Suppressor macrophage (primary cell): ENCODE measurements at regions not wholly inside any gene's neighbourhood (a gene's known extent, or its start where the extent isn't known, plus 50 kb on each side); places are given as distances from the start of the nearest gene placed in this dataset.
"Not testable (repeated sequence)": the region's sequence is repeated elsewhere in the genome, so short reads cannot be mapped to it uniquely, and the experiment has no call there.

Experiments
- DNase-seq, 4 experiments: peaks; one replicate each; pipeline ENCODE4 v3.0.0-alpha.2; 2020 to 2022

DNA sequence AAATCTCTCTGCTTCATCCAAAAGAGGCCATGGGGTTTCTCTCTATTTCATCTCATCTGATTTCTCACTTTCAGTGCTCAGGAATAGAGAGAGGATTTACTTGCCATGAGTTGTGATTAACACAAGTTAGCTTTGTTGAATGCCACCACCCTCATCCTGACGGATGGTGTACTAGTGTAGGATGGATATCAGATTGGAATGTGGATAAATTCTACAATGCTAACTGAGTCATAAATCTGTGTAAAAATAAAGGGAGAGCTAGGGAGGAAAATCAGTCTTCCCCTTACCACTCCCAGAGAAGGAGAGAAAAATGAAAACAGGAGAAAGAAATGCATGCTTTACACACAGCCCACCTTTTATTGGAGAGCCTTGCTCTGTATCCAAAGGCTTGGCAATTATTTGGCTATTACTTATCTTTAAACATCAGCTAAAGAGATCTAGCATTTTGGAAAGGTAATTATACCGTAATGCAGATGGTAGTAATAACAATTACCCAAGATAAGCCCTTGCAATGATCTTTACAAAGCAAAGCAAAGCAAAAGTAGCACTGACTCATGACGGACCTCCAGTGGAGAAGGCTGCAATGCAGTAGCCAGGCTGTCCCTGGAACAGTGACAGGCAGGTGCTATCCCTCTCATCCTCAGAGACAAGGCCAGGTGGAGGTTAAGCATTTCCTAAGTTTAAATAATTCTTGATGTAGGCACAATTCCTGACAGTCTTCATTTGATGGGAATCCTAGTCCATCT, 306.3 kb upstream of the PPARGC1A start:
- DNase-seq: no peak

DNA sequence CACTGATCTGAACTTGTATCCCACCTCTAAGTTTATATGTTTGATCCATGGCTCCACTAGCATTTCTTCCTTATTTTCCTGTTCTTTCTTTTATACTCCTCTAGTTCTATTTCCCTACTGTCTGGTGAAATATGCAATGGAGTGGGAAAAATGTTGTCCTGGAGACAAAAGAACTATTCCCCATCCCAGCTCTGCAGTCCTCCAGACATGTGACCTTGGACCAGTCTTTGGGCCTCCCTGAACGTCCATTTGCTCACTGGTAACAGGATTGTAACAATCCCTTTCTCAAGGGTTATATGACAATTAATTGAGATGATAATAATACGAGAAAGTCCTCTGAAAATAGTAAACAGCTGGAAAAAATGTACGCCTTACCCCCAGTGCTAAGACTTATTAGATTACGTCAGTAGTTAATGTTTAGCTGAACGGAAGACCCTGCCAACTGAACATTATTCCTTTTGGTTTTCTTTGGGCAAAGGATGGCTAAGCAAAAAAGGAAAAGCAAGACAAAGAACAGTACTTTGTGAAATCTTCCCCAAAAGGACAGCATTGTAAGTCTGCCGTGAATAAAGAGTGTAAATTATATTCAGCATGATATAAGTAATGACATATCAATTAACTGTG, 302.3 kb upstream of the PPARGC1A start:
- DNase-seq: no peak

DNA sequence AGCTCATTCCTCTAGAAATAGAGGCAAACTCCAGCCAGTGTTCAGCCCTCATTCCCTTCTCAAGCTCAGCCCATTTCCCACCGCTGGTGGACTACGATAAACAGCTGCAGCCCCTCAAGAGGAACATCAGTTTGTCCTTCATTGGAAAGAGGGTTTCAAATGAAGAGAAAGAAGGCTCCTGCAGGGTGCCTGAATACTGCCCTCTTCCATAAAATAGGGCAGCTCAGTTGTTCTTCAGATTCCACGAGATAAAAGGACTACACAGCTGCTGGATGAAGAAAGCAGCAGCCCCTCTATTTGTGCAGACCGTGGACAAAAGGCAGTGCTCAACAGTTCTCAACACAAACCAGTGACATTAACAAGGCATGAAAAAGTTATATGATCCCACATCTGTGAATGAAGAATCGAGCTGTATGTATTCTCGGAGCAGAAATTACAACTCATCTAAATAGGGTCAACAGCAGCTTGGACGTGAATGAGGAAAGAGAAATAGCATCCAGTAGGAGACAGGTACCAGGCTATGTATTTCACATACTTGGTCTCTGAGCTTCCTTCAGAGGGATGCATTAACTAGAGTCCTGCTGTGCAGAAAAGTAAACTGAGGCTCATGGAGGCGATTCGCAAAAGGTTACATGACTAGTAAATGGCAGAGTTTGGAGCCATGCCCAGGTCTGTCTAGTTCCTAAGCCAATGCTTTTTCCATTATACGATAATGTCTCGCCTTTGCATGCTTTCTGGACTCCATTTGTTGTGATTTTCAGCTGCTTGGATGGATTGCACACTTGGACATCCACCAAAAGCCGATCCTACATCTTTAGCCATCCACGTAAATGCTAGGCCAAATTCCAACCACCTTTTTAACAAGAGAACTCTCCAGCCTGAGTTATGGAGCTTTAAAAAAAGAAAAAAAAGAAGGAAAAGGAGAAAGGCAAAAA, 301.2 kb upstream of the PPARGC1A start:
- no peak for DNase-seq

DNA sequence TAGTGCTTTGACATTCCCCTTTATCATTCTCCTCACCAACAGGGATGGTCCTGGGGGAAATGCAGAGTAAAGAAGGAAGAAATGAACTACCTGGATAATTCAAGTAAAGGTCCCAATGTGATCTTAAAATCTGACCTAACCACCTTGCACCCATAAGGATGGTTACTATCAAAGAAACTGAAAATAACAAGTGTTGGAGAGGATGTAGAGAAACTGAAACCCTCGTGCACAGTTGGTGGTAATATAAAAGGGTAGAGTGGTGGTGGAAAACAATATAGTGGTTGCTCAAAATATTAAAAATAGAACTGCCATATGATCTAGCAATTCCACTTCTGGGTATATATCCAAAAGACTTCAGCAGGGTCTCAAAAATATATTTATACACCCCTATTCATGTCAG, 298.6 kb upstream of the PPARGC1A start:
- DNase-seq: no peak

DNA sequence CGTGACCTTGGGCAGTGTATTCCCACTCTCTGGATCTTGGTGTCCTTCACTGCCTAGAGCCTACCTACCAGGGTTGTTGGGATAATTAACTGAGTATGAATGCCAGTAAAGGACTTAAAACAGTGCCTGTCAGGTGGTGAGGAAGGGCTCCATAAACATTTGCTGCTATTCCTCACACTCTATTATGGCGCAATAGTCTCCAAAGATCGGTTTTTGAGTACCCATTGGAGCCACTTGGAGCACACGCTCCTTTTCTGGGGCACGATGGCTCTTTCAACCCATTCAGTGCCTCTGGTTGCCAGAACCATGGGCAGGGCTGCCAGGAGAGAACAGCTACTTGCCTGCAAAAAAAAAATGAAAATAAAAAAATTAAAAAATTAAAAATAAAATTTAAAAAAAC, 296.6 kb upstream of the PPARGC1A start:
- DNase-seq: no peak

DNA sequence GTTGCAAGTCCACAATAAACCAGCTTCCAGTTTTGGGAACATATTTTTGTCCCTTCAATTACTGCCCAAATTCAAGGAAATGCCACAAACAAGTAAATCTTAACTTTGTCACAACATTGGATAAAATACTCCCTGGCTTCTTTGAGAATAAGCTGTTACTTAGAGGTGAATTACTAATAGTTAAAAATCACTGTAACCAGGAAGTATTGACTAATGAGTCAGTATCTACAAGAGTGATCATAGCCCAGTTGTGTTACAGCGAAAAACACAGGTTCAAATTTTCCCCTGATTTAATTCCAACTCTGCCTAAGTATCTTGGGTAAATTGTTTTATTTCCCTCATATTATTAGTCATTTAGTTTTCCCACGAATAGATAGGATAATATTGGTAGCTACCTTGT, 291.2 kb upstream of the PPARGC1A start:
- no peak for DNase-seq

DNA sequence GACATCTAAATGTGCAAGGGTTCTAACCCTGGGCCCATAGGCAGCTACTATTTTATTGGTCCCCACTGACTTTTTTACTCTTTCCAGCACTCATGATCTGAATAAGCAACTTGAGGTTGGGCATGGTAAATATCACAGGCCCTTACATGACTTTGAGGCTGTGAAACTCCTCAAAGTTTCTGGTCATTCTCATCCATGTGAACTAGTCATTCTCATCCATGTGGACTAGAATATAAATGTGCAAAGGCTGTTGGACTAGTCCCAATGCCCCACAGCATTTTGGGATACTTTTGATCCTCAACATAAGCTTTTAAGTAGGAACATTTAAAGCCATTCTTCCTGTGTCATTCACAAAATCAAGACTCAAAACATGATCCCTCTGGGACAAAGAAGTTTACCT, 290.7 kb upstream of the PPARGC1A start:
- DNase-seq: no peak

DNA sequence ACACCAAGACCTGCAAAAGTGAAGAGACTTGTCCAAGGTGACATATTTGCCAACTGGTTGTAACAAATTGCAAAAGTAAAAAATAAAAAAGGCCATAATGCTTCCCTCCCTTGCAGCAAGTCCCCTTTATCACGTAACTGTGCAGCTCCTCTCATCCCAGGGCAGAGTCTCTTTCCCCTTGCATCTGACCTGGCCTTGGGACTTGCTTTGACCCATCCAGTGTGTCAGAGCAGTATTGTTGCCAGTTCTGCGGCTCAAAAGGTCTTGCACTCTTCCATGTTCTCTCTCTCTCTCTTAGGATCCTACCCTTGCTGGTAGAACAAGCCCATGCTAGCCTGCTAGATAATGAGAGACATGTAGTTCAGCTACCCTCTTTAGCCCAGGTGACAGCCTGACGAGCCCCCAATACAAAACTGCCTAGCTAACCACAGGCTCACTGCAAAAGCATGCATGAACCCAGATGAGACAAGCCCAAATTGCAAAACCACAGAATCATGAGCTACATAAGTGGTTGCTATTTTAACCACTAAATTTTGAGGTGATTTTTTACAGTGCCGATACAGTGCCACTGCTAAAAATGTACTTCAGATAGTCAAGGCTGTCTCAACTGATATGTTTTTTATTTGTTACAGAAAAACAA, 289.5 kb upstream of the PPARGC1A start:
- DNase-seq: no peak

DNA sequence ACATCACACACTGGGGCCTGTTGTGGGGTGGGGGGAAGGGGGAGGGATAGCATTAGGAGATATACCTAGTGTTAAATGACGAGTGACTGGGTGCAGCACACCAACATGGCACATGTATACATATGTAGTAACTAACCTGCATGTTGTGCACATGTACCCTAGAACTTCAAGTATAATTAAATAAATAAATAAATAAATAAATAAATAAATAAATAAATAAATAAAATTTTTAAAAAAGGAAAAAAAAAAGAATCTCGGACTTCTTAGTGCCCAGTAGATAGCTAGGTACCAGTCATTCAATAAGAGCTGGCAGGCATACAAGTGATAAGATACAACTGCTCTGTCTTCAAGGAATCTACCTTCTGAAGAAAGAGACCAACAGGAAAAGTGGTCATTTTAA, 287.6 kb upstream of the PPARGC1A start:
- DNase-seq: not testable (repeated sequence)

DNA sequence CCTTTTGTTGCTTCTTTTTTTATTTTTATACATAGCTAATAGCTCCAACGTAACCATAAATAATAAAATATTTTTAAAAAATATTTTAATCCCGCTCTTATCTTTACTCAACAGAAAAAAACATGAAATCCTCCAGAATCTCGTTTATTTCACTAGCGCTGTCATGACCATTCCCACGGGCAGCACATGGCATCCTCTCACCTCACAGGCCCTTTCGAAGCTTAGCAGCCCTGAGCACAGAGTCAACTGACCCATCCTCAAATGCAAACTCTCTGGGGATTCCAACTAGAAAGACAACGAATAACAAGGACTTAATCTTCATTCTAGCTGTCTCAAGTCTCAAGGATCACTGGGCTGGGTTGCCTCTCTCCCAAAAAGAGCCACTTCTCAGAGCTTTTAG, 285.9 kb upstream of the PPARGC1A start:
- DNase-seq: no peak

DNA sequence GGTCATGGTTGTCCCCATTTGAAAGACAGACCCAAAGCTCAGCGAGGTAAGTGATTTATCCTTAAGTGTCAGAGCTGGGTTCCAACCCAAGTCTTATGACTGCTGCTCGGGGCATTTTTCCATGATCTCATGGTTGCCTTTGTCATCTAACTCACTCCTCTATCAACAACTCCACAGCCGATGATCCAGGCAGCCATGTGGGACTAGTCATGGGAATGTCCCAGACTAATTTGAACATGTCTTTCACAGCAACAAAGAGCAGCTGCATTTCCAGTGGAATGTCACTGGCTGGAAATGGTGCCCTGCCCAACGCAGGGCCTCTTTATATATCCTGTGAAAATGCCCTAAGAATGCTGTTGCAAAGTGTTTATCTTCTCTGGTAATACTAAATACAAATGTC, 284.8 kb upstream of the PPARGC1A start:
- DNase-seq: no peak

DNA sequence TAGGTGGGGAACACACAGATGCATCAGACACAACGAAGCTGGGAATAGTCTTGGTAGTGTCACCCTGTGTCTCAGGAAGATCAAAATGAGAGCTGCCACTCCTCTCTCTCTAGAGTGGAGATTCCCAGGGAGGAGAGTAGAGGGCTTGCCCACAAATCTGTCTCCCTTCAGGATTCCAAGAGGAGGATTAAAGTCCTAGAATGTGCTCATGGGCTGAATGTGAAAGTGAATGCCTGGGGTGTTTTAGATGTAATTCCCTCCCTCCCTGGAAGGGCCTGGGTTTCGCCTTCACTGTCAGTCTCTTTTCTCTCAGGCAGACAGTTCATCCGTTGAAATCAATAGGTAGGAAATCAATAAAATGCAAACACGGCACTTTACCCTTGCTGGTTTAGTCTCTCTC, 282.6 kb upstream of the PPARGC1A start:
- no peak for DNase-seq

DNA sequence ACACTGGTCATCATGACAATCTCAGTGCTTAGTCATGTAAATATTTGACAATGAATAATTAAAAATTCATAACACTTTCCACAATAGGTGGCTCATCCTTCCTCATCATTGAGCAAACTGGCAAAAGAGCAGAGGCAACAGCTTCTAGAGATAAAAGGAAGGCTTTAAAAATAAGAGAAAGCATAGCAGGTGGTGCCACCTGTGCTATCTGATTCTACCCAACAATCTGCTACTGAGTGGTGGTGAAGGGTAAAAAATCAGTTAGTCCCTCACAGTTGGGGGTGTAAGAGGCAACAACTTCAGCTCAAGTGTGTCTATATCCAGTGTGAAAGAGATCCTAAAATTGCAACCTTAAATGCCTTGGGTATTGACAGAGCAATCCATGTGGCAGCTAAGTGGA, 280.1 kb upstream of the PPARGC1A start:
- DNase-seq: no peak

DNA sequence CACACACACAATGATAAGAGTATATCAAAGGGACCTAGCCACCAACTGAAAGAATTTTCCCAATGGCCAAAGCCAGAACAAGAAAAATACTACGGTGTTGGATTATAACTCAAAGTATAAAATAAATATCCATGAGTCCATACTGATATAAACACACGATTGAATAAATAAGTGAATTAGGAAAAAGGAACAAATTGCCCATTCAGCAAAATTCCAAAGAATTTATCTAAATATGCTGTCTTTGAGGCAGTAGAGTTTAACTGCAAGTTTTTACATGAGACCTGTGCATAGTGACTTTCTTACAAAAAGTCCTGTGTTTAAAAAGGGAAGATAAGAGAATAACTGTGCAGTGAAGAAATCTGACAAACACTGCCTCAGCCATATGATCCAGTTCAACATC, 278.8 kb upstream of the PPARGC1A start:
- DNase-seq: no peak

DNA sequence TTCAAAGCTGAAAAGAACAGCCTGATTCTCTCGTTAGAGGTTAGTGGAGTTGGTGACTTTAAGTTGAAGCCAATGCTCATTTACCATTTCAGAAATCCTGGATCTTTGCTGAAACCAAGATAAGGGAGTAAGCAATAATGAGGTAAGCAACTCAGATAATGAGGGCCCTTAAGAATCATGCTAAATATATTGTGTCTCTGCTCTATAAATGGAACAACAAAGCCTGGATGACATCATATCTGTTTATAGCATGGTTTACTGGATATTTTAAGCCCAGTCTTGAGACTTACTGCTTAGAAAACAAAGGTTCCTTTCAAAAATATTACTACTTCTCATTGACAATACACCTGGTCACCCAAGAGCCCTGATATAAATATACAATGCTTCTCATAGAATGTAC, 276.7 kb upstream of the PPARGC1A start:
- DNase-seq: no peak

DNA sequence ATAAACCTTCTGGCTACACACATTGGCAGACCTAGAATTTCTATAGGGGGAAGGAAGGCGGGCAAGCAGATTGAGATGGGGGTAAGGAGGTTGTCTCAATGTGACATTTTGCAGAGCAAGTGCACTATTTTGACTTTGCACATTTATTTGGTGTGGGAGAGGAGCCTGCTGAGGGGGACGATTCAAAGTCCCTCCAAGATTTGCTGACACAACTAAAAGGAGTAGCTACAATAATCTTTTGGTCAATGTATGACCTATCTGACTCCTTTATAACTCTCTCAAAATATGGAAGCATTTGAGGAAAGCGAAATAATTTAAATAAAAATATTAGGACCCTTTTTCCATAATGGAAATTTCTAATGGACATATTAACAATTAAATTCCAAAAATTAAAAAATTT, 274.9 kb upstream of the PPARGC1A start:
- no peak for DNase-seq

DNA sequence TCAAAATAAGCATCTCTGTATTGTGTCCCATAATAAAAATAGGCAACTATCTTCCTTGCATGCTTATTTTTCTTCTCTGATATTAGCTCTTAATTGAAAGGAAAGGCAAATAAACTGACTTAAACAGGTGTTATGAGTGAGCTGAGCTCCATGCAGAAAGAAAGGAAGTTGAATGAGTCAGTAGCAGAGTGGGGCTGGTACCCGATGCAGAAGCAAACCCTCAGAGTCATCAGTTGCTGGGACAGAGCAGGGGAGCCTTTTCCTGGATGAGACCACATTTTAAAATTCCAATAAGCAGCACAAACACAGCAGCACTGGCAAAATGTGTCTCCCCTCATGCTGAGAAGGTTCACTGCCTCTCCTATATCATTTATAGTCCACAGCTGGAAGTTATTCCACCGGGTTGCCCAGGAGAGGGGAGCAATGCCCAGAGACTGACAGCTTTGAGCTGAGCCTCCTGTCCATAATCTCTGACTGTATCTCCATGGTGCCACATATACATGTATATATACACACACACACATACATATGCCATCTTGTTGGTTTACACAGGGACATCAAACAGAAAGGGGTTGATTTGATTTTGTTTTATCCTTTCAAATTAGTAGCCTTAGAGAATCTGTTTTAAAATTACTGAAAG, 274.3 kb upstream of the PPARGC1A start:
- DNase-seq: no peak

DNA sequence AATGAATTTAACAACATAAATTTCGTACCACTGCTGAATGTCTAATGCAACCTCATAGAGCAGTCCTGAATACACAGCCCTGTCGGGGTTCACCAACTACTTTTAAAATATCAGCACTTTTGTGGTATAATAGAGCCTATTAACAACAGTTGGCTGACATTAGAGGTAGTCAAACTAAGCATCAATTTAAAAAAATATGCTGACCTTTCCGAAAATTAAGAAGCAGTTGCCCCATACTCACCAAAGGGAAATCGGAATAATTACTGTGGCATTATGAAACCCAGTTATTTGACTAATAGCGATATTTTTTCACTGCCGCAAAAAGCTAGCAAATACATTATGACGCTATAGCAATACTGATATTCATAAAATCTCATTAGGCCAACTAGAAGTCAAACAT, 273.5 kb upstream of the PPARGC1A start:
- DNase-seq: no peak

DNA sequence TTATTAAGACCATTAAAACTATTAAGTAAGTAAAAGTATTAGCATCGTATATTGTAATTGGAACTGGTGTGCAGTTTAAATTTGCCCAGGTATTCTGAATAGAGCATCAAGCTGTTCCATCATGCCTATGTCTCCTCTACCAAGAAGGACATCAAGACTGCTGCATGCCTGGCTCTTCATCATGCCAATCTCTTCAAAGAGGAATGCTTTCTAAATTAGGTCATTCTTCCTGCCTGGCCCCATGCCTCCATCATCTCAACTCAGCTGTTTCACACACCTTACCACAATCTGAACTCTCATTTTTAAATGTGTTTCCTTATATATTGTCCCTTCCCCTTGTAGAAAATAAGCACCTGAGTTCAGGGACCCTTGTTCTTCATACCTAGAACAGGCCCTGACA, 270.5 kb upstream of the PPARGC1A start:
- no peak for DNase-seq

DNA sequence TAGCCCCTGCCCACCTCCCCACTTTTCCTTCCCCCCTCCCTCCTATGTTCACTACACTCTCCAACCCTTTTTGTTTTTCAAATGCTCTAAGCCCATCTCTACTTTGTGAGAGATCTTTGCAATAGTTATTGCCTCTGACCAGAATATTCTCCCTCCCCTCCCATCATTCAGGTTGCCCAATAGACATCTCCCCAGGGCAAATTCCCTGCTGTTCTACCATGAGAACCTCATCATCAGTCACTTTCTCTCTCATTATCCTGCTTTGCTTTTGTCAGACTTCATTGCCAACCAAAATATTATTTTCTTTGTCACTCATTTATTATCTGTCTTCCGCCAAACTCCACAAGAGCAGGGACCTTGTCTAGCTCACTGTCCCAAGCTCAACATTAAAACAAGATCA, 268.2 kb upstream of the PPARGC1A start:
- DNase-seq: no peak

DNA sequence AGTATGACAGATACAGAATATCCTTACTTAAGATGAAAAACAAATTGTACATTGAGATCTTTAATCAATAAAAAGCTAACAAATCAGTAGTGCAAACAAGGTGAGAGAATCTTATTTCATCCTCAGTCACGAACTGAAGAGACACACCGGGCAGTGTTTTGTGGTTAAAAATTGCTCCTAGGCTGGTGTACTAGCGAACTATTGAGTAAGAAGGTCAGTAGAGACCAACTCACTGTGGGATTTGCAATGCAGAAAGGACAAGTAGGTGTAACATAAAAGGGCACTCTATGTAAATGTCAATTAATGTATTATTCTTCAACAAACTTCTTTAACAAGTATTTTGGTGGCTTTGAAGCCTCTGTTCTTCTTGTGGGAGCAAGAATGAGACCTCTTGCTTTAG, 260.2 kb upstream of the PPARGC1A start:
- no peak for DNase-seq

DNA sequence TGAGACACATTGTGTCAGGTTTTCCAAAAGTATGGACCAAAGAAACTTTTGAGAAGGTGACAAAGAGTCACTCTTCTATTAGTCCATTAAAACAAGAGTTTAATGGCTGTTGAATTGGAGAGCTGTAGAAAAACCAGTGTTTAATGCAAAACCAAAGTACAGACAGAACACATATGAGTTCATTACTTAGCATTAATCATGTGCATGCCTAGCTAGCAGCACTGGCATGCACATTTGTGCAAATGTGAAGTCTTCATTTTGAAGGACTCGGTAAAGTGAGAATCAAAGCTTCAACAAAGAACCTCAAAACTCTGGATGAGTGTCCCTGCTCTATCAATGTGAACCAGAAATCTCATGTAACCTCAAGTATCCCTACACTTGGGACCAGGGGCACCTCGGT, 256.3 kb upstream of the PPARGC1A start:
- no peak for DNase-seq

DNA sequence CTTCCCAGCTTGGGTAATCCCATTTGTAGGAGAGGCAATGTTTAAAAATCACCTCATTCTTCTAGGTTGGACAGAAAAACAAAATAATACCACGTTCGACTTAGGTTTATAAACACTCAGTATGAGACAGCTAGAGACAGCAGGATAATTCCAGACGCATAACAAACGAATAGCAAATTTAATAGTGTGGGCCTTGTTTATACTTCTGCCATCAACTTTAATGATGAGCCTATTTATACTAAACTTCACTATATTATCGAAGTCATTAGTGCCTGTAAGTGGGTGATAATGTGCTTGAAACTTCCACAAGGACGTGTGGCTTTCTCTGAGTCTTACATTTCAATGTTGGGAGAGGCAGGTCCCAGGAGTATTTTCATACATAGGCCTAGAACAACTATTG, 255.7 kb upstream of the PPARGC1A start:
- DNase-seq: no peak
